ENCODE measurements at regions not wholly inside any gene's neighbourhood (a gene's known extent, or its start where the extent isn't known, plus 50 kb on each side); places are given as distances from the start of the nearest gene placed in this dataset.

DNA sequence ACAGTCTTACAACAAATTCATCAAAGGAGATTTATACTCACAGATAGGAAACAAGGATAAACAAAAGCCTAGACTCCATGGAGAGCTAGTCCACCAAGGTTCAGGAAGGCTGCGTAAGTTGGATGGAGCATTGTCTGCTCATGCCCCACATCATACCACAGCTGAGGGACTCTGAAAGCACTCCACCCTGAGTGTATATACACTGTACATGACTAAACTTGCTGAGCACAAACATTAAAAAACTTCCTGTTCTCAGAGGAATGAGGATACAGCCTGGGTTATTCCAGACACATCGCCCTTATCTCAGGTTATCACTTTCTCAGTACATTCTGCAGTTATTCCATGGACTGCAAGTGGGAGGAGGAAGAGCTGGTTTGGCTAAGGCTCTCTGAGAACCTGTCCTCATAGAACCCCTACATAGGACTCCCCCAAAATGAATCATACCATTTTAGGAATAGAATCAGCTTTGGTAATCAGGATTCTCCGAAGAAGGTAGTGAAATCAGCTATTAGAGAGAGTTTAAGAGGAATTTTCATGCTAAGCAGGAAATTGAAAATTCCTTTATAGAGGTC is 58.0 kb upstream of the PRMT6 start:
- no peak for TF ChIP-seq EZH2 (IDR thresholded peaks at IDR 0.05; ENCODE audit: borderline replicate concordance, low read depth, low read length, poor library complexity, severe bottlenecking)
- TF ChIP-seq, protein P1, sequence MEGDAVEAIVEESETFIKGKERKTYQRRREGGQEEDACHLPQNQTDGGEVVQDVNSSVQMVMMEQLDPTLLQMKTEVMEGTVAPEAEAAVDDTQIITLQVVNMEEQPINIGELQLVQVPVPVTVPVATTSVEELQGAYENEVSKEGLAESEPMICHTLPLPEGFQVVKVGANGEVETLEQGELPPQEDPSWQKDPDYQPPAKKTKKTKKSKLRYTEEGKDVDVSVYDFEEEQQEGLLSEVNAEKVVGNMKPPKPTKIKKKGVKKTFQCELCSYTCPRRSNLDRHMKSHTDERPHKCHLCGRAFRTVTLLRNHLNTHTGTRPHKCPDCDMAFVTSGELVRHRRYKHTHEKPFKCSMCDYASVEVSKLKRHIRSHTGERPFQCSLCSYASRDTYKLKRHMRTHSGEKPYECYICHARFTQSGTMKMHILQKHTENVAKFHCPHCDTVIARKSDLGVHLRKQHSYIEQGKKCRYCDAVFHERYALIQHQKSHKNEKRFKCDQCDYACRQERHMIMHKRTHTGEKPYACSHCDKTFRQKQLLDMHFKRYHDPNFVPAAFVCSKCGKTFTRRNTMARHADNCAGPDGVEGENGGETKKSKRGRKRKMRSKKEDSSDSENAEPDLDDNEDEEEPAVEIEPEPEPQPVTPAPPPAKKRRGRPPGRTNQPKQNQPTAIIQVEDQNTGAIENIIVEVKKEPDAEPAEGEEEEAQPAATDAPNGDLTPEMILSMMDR (conservative IDR thresholded peaks at IDR 0.05; ENCODE audit: low read depth, low read length) = no peak

Measured in A673 (cell line).